ENCODE measurements at regions not wholly inside any gene's neighbourhood (a gene's known extent, or its start where the extent isn't known, plus 50 kb on each side); places are given as distances from the start of the nearest gene placed in this dataset.

DNA sequence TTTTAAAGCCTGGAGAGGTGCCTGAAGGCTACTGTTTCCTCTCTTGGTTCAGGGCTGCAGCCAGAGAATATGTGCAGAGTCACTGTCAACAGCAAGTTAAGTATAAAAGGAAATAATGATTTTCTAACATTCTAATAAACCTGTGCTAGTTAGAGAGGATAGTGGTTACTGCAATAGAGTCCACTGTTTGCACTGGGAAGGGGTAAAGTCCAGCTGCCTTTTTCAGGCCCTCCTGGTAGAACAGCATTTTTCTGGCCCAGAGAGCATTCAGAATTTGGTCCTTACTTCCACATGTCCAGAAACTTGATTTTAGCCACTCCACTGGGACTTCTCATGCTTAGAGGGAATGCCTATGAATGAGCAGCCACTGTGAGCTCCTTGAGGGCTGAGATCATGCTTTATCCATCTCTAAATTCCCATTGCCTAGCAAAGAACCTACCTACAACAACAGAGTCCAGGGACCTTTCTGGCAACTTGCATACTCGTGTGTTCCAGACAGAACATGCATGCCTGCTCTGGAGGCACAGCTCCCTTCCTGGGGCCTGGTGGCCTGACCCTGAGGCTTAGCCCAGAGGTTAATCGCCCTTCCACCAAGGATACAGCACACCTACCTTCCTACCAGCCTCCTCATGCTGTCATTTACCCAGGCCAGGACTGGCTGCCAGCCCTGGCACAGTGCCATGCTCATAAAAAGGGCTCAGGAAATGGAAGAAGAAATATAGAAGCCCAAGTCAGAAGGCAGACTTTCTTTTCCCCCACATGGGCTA, 50.3 kb upstream of the ATP13A3 start:
- DNase-seq, result no peak
- ChIA-PET POLR2A (no interaction called here), CTCF (interaction anchor here (1.5 kb wide), 1 partner anchor 37 kb away, joined by 6 read pairs; no protein-coding TSS in a partner anchor)
- H3K36me3 Mint-ChIP-seq (ENCODE audit: low read depth), result peaks cover 1% of the 10 kb centered on the region
- H3K27me3 Mint-ChIP-seq, result peaks cover 10% of the 10 kb centered on the region
- peaks cover 9% of the 10 kb centered on the region for H3K4me1 Mint-ChIP-seq
- H3K4me3 Mint-ChIP-seq, result no peak overlapping the region
- H3K9me3 Mint-ChIP-seq, result peaks cover 20% of the 10 kb centered on the region
- H3K27ac Mint-ChIP-seq, result no peak overlapping the region

Measured in activated CD4-positive, alpha-beta T cell treated with anti-CD3 and anti-CD28 coated beads, Interleukin-2, amount 10 ng/mL, durations not matched to agents 7 days and 5 days (primary cell).